NCI-H345 (cell line): ENCODE measurements at regions not wholly inside any gene's neighbourhood (a gene's known extent, or its start where the extent isn't known, plus 50 kb on each side); places are given as distances from the start of the nearest gene placed in this dataset.
A peak's percentile ranks its signal among the peaks of the same experiment; 100 is the strongest.

Source experiments
- DNase-seq: peaks from one replicate; lab custom pipeline; 2025; lab: John Stamatoyannopoulos, UW

DNA sequence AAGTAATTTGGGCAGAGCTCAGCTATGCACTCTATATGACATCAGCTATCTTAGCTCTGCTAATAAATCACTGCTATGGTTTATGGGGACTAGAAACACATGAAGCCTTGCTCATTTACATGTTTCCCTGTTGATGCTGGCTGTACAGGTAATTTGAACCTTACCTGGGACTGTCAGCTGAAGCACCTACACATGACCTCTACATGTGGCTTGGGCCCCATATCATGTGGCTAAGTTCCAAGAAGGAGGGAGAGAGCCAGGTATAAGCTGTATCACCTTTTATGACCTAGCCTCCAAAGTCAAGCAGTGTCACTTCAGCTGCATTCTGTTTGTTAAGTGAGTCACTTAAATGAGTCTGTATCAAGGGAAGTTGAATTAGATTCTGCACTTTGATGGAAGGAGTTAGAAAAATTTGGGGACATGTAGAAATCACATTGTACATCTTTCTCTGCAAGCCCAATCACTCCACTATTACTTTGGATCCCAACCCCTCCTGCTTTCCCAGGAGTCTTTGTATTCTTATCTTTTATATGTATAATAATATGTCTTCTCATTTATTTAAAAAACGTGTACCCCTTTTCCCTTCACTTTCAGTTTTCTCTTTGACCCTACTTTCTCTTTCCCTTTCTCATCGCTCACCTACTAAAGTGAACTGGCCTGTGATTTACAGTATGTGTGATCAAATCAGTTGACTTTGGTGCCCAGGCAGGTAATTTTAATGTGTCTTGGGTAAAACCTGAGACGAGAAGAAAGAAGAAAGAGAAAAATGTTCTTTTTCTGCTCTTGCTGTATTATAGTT, 53.4 kb upstream of the PRKACB start:
- peak; percentile 5 for DNase-seq

DNA sequence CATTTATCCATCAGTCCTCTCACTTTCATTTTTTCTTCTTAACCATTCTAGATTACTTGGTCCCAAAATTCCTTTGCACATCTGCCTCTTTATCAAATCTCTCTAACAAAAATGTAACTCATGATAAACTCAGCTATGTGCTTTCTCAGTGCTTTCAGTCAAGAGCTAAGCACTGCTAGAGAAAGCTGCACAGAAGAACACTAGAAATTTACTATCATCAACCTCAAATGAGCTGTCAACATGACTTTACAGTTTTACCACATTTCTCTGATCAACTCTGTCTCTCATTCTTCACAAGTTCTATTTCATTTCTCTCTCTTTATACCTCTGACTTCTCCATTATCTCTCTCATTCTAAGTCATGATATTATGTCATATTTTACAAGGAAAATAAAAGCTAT, 54.2 kb upstream of the PRKACB start:
- no peak for DNase-seq

DNA sequence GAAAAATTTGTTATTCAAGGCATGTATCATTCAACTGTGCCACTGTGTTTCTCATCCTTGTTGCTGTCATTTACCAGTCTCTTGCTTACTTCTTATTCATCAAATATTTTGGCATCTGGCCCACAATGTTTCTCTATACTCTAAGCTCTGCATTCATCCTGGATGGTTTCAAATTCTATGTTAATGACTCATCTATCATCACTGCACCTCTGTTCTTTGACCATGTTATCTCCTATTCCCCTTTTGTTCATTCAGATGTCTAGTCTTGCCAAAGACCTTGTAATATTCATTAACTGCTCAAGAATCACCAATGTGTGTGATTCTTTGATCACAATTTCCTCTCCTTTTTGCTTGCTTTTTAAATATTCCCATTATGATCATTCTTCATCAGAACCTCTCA, 54.6 kb upstream of the PRKACB start:
- peak; percentile 13 for DNase-seq

DNA sequence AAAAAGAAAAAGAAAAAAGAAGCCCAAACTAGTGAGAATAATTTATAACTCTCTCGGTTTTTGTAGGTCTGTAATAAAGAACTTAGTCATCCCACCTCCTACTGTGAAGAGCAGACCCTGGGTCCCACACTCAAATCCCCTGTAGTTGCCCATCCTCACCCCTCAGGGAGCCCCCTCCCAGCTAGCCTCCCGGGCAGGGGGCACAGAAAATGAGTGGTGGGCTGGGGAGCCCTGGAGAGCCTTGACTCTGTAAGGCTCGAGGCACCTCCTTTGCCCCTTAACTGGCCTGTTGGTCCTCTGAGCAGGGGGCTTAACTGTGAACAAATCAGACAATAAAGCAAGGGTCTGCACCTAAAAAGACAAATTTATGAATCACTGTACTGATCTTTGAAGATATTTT, 57.5 kb upstream of the PRKACB start:
- no peak for DNase-seq

DNA sequence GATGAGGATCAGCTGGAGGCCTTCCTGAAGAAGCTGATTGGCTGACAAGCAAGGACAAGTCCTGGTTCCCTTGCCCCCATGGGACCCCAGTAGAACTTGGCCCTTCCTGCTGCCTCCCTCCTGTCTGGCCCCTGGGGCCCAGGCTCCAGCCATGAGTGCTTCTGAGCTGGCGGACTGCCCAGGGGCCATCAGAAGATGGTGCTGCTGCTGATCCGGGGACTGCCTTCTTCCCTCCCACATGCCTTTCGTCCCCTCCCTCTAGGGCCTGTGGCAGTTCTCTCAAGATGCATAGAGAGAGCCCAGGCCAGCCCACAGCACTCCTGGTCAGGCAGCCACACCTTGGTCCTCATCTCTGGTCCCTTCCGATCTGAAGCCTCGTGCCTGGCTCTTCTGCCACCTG, 57.9 kb upstream of the PRKACB start:
- no peak for DNase-seq

DNA sequence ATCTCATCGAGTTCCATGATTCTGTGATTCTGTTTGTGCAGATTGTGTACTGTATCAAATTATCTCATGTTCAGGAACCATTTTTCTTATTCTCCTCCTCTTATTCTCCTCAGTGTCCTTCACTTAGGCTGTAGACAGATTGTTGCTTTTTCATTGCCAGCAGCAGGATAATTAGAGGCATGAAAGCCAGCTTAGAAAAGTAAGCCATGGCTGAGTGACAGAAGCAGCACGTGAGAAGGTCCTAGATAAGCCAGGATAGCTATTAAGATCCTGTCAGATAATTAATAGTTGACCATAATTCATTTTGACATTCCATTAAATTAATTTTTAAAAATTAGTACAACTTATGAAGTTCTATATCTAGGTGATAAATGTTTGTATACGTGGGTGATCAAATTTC, 60.8 kb upstream of the PRKACB start:
- no peak for DNase-seq

DNA sequence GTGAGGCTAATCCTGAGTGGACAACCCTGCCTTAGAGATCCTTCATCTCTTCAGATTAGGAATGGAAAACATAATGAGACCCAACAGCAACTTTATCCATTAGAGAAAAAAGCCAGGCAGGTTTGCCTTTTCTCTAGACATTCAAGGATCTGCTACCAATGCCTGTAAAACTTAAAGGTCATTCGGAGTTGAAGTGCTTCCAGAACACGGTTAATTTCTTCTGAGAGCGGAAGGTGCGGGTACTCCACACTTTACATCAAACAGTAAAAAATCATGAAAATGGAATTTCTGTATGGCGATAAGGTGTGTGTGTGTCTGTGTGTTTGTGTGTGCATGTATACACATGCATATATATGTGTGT, 65.2 kb upstream of the PRKACB start:
- no peak for DNase-seq

DNA sequence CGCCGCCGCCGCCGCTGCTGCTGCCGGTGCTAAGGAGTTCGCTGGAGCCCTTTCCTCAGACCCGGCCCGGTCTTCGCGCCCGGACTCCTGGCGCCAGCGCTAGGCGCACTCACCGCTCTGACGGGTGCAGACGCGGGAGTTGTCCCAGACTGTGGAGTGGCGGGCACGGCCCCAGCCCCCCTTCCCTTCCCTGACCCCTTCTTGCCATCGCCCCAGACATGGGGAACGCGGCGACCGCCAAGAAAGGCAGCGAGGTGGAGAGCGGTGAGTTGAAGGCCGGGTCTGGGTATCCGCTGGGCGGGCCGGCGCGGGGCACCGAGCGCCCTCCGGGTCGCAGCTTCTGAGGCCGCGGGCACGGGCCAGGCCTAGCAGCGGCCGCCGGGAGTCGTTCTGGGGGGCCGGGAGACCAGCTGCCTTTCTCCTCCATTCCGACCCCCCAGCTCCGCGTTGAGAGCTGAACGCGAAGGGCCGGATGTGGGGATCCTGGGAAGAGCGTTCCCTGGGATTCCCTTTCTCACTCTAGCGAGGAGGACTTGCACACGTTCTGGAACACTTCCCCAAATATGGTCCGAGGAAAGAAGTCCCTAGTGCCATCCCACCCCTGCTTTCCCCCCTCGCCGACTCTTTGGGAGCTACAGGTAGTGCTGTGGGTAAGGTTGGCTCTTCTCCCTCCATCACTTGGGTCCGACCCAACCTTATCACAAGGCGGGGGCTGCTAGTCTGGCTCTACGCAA, 65.8 kb upstream of the PRKACB start:
- DNase-seq = peak; percentile 49

DNA sequence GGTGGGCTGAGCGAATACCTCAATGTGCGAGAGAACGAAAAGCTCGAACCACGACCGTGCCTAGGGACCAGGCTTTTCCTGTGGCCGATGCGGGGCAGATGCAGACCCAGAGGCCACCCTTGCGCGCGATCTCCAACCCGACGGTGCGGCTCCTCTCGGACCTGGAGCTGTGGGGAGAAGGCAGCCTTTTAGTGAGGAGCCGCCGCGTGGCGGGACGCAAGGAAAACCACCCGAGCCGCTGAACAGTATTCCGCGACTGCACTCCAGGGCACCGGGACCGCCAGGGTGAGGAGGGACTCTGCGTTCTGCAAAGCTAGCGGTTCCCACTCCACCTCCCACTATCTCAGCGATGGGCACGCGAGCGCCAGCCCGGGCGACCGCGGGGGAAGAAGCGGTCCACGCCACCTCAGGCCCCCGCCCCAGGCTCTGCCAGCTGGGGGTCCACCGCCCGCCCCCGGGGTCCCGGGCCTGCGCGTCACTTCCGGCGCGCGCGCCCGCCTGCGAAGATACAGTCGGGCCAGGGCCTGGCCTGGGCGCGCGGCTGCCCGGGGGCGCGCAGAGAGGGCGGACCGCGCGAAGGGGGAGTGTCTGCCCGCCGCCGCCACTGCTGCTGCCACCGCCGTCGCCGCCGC, 66.5 kb upstream of the PRKACB start:
- peak; percentile 92 for DNase-seq

DNA sequence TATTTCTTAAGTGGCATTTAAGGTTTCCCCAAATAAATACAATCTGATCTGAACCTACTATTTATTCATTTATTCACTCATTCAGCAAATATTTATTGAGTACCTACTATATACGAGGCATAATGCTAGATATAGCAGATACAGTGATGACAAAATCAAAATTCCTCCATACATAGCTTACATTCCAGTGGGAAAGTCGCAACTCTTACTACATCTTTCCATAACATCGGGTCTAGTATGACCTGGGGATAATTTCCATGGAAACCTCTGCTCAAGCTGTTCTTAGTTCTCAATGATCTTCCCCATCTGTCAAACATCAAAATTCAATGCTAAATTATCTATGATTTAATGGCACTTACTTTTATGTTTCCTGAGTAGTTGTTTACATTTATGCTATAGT, 70.8 kb upstream of the PRKACB start:
- DNase-seq = no peak

DNA sequence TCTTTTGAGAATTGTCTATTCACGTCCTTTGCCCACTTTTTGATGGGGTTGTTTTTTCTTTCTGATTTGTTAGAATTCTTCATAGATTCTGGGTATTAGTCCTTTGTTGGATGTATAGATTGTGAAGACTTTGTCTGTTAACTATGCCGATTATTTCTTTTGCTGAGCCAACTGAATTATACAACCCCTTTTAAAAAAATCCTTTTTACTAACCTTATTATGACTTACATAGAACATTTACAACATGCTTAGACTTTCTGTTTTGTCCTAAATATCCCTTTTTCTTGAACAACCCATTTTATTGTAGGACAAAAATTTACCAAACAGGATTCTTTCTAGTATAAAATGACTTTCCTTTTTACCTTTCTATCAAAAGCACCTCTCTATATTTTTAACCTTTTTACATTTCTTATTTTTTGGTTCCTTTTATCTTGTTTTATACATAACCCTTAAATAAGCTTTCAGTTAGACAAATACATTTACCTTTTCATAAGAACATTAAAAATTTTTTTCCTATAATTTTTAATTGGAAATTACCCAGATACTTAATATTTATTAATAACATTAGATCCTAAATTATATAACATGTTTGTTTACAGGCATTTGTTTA, 70.4 kb upstream of the TTLL7 start:
- DNase-seq = no peak

DNA sequence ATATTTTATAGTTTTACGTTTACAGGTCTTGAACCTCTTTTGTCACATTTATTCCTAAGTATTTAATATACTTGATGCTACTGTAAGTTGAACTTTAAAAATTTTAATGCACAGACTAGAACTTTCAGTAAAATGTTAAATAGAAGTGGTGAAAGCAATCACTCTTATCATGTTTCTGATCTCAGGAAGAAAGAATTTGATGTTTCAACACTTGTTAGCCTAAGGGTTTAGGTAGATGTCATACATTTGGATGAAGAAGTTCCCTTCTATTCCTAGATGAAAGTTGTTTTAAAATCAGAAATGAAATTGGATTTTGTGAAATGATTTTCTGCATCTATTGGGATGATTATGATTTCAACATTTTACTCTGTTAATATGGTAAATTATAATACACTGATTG, 63.6 kb upstream of the TTLL7 start:
- DNase-seq = no peak

DNA sequence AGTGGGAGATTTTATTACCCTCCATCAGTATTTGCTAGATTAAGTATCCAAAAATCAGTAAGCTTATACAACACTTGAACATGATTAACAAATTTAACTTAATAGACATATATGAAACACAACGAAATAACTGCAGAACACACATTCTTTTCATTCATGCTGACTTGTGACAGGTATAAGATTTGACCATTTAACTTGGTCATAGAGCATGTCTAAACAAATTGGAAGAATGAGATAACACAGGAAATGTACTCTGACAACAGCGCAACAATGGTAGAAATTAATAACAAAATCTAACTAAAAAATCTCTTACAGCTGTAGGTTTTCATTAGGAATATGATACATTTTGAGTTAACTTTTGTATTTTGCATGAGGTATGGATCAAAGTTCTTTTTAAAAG, 62.4 kb upstream of the TTLL7 start:
- no peak for DNase-seq

DNA sequence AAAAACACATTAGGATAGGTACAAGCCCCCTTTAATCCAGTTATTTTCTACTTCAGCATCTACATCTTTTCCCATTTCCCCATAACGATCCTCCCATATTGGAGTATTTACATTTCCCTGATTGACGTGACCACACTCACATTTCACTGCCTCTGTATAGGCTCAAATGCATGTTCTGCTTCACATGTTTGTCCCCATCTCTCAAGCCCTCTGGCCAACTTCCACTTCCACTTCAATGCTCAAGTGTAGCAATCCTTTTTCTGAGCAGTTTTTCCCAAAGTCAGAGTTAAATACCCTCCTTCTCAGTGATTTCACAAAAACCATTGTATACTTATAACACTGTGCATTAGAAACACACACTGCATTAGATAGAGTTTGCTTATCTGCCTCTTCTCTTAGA, 61.8 kb upstream of the TTLL7 start:
- peak; percentile 34 for DNase-seq

DNA sequence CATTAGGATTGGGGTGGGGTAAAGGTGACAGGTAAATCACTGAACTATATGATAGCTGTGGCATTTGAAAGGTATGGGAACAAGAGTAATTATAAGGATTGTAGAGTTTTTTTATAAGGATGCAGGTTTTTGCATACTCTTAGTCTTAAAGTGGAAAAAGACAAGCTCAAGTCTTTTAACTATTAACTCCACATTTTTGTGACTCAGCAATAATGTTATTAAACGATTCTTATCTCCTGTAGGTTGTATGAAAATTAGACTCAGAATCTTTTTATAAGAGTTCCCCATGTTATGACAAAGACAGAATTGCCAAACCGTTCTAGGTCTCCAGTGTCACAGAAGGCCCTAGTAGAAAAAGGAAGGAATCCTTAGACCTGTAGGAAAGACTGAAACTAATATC, 49.9 kb upstream of the TTLL7 start:
- DNase-seq = no peak
